ENCODE measurements at regions not wholly inside any gene's neighbourhood (a gene's known extent, or its start where the extent isn't known, plus 50 kb on each side); places are given as distances from the start of the nearest gene placed in this dataset.

DNA sequence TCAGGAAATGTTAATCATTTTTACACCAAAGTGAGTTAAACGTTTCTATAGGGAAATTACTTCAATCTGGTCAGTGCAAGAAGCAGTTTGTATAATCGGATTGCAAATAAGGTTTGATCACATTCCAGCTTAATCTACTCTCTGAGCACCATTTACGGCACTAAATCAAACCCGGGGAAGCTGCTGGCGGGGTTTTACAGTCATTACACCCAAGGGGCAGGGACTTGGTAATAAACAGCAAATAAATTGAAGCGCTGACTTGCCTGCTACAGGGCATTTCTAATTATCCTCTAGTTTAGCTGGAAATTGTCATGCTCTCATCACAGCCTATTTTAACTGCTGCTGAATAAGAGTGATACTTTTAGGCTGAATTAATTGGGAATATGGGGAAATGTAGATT is 152.1 kb upstream of the SOX21 start:
- no peak for FAIRE-seq
- in situ Hi-C loops (cut with MboI) = no loop called here
- TF ChIP-seq, protein P1, sequence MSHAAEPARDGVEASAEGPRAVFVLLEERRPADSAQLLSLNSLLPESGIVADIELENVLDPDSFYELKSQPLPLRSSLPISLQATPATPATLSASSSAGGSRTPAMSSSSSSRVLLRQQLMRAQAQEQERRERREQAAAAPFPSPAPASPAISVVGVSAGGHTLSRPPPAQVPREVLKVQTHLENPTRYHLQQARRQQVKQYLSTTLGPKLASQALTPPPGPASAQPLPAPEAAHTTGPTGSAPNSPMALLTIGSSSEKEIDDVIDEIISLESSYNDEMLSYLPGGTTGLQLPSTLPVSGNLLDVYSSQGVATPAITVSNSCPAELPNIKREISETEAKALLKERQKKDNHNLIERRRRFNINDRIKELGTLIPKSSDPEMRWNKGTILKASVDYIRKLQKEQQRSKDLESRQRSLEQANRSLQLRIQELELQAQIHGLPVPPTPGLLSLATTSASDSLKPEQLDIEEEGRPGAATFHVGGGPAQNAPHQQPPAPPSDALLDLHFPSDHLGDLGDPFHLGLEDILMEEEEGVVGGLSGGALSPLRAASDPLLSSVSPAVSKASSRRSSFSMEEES (CRISPR knock-in tag; IDR thresholded peaks at IDR 0.05) = no peak
- TF ChIP-seq SRF (CRISPR knock-in tag; IDR thresholded peaks at IDR 0.05) (no peak), TEAD4 (IDR thresholded peaks at IDR 0.05; ENCODE audit: low read length) (no peak), TEAD4 (CRISPR knock-in tag; IDR thresholded peaks at IDR 0.05; ENCODE audit: borderline replicate concordance) (no peak), ZNF707 (CRISPR knock-in tag; conservative IDR thresholded peaks at IDR 0.05) (no peak), SMARCA5 (IDR thresholded peaks at IDR 0.05) (no peak), CHAMP1 (IDR thresholded peaks at IDR 0.05) (no peak), HDGF (IDR thresholded peaks at IDR 0.05) (no peak), PATZ1 (CRISPR knock-in tag; IDR thresholded peaks at IDR 0.05; ENCODE audit: borderline replicate concordance) (no peak), CUX1 (CRISPR knock-in tag; IDR thresholded peaks at IDR 0.05) (no peak), ZBTB17 (CRISPR knock-in tag; IDR thresholded peaks at IDR 0.05) (no peak)

More for the DNA sequence above, 152.1 kb upstream of the SOX21 start:
- H3K9me1 ChIP-seq (ENCODE audit: control insufficient read depth, insufficient read depth, low read length) = no peaks in the 10 kb centered on the region
- no peak for ATAC-seq
- ChIA-PET CTCF (ENCODE audit: low intra/inter-chr PET ratio) (no interaction called here), POLR2A (no interaction called here)
- H3K4me3 ChIP-seq = no peak overlapping the region
- WGBS (ENCODE audit: insufficient coverage, low coverage, missing lambda C conversion rate) = 0% methylated on average over 6 of the region's 6 CpGs
- no peak for DNase-seq (ENCODE audit: extremely low read depth in 1 of 4, low spot score in 3 of 4)
- BruUV-seq (replicated peaks) = no TSS peak
- no peak overlapping the region for H3K9ac ChIP-seq (ENCODE audit: insufficient read depth in 1 of 2, low read depth in 2 of 2, low read length in 2 of 2)
- H3K9me3 ChIP-seq (replicated peaks; ENCODE audit: control insufficient read depth, insufficient read depth, low read depth, low read length) = no peaks in the 10 kb centered on the region
- no peaks in the 10 kb centered on the region for H4K20me1 ChIP-seq (replicated peaks; ENCODE audit: control insufficient read depth, insufficient read depth, low read length)
- H3K4me2 ChIP-seq (ENCODE audit: insufficient read depth, low read length) = no peak overlapping the region
- H3K27ac ChIP-seq (ENCODE audit: extremely low read depth, low read depth, low read length) = no peak overlapping the region
- intact Hi-C loops (cut with micrococcal nuclease) = no loop called here
- H3K79me2 ChIP-seq (ENCODE audit: control insufficient read depth, insufficient read depth, low read length) = no peaks in the 10 kb centered on the region
- peaks cover 8 to 21% of the 10 kb centered on the region in 2 experiments; a peak in 4 of 5 replicates for H3K27me3 ChIP-seq (ENCODE audit: control insufficient read depth in 2 of 2, insufficient read depth in 2 of 2, low read length in 2 of 2)
- no peak overlapping the region for H2AFZ ChIP-seq (ENCODE audit: low read depth, low read length)
- H3K36me3 ChIP-seq (ENCODE audit: control insufficient read depth, insufficient read depth, low read length) = no peaks in the 10 kb centered on the region
- H3K4me1 ChIP-seq (replicated peaks in 1 of 2; ENCODE audit: control insufficient read depth in 2 of 2, insufficient read depth in 2 of 2, low read length in 2 of 2) = no peaks in the 10 kb centered on the region

Measured in K562 (cell line).